ENCODE measurements at regions not wholly inside any gene's neighbourhood (a gene's known extent, or its start where the extent isn't known, plus 50 kb on each side); places are given as distances from the start of the nearest gene placed in this dataset.
A peak's percentile ranks its signal among the peaks of the same experiment; 100 is the strongest.

GRCh38 chr11:86193297-86194095 lies 51.1 kb upstream of the EED start:
- peak overlapping the region; percentile 52 for H3K4me3 Mint-ChIP-seq
- H3K36me3 Mint-ChIP-seq (ENCODE audit: low read depth), result no peaks in the 10 kb centered on the region
- intact Hi-C loops (cut with micrococcal nuclease), result loop anchor here (1.0 to 2.0 kb wide), 8 partner anchors 17 to 338 kb away; partner anchors contain the start of genes CCDC83 and PICALM

GRCh38 chr11:86192519-86193257 lies 51.9 kb upstream of the EED start:
- Mint-ChIP-seq H3K9me3 (no peaks in the 10 kb centered on the region), H3K4me1 (ENCODE audit: low read depth) (peaks cover 19% of the 10 kb centered on the region), H3K4me3 (peak overlapping the region; percentile 52), H3K36me3 (ENCODE audit: low read depth) (no peaks in the 10 kb centered on the region), H3K27me3 (ENCODE audit: low read depth) (no peaks in the 10 kb centered on the region), H3K27ac (peak overlapping the region; percentile 73)
- intact Hi-C loops (cut with micrococcal nuclease), result loop anchor here (1.0 to 2.0 kb wide), 8 partner anchors 16 to 337 kb away; partner anchors contain the start of genes CCDC83 and PICALM
- CTCF ChIA-PET, result interaction anchor here (0.7 to 3.4 kb wide), 22 partner anchors 9 to 253 kb away, joined by 3 to 50 read pairs (median 4); partner anchors contain the start of genes HIKESHI and PICALM
- DNase-seq, result no peak

More at GRCh38 chr11:86193297-86194095, 51.1 kb upstream of the EED start:
- CTCF ChIA-PET, result interaction anchor here (0.6 to 3.4 kb wide), 39 partner anchors 8 to 338 kb away, joined by 3 to 50 read pairs (median 4); partner anchors contain the start of genes CCDC83, HIKESHI and PICALM
- peak overlapping the region; percentile 73 for H3K27ac Mint-ChIP-seq
- DNase-seq, result peak; percentile 74
- no peaks in the 10 kb centered on the region for H3K27me3 Mint-ChIP-seq (ENCODE audit: low read depth)
- H3K4me1 Mint-ChIP-seq (ENCODE audit: low read depth), result peaks cover 19% of the 10 kb centered on the region
- H3K9me3 Mint-ChIP-seq, result no peaks in the 10 kb centered on the region

DNA sequence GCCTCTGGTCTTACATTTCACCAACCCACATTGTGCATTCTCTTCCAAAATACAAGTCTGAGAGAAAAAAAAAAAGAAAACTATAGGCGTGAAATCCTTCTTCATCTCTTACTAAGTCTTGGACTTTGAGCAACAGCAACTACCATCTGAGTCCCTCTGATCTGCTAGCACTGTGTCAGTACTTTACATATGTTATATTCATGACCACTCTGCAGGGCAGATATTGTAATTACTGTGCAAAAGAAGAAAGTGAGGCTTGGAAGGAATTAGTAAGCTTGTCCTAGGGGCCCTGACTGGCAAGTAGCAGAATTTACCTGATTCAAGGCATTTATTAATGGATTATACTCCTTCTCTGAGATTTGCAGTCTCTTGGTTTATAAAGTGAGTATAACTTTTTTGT lies 52.7 kb upstream of the EED start:
- no peak overlapping the region for H3K27ac Mint-ChIP-seq
- no peak overlapping the region for H3K4me3 Mint-ChIP-seq
- no peak for DNase-seq
- H3K27me3 Mint-ChIP-seq (ENCODE audit: low read depth), result no peaks in the 10 kb centered on the region
- no peaks in the 10 kb centered on the region for H3K36me3 Mint-ChIP-seq (ENCODE audit: low read depth)
- no peaks in the 10 kb centered on the region for H3K9me3 Mint-ChIP-seq
- CTCF ChIA-PET, result interaction anchor here (0.7 to 3.4 kb wide), 2 partner anchors 125 to 146 kb away, joined by 3 to 42 read pairs; partner anchors contain the start of gene PICALM
- intact Hi-C loops (cut with micrococcal nuclease), result loop anchor here (2.0 kb wide), 2 partner anchors 53 to 75 kb away; no protein-coding TSS in a partner anchor
- peaks cover 19% of the 10 kb centered on the region for H3K4me1 Mint-ChIP-seq (ENCODE audit: low read depth)

- intact Hi-C loops (cut with micrococcal nuclease), result no loop called here
- DNase-seq, result no peak
- Mint-ChIP-seq H3K4me1 (ENCODE audit: low read depth) (peaks cover 5% of the 10 kb centered on the region), H3K9me3 (no peaks in the 10 kb centered on the region), H3K4me3 (no peak overlapping the region), H3K27me3 (ENCODE audit: low read depth) (no peaks in the 10 kb centered on the region), H3K36me3 (ENCODE audit: low read depth) (no peaks in the 10 kb centered on the region), H3K27ac (no peak overlapping the region)
- CTCF ChIA-PET, result no interaction called here
Observed at GRCh38 chr11:86187027-86187426, 57.5 kb upstream of the EED start.

DNA sequence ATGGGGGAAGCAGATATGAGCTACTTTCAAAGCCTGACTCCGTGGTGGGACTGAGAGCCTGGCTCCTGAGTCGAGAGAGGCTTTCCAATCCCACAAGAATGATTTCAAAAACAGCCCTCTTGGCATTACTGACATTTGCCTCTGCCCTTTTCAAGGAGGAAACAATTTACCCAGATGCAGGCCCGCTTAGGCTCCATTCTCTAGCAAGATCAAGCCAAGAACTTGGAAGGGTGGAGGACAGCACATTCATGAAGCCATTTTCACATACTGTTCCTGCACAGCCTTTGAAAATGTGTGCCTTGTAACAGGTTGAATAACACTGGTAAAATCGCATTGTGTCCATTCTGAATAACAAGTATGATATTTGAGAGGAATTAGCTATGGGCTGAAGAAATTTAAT lies 58.2 kb upstream of the EED start:
- Mint-ChIP-seq H3K4me1 (ENCODE audit: low read depth) (peaks cover 3% of the 10 kb centered on the region), H3K27ac (no peak overlapping the region), H3K36me3 (ENCODE audit: low read depth) (no peaks in the 10 kb centered on the region), H3K9me3 (no peaks in the 10 kb centered on the region), H3K27me3 (ENCODE audit: low read depth) (no peaks in the 10 kb centered on the region), H3K4me3 (no peak overlapping the region)
- DNase-seq, result no peak
- CTCF ChIA-PET, result no interaction called here
- intact Hi-C loops (cut with micrococcal nuclease), result no loop called here

- Mint-ChIP-seq H3K27ac (no peak overlapping the region), H3K36me3 (ENCODE audit: low read depth) (no peaks in the 10 kb centered on the region), H3K9me3 (no peaks in the 10 kb centered on the region), H3K4me3 (no peak overlapping the region), H3K4me1 (ENCODE audit: low read depth) (peaks cover 3% of the 10 kb centered on the region), H3K27me3 (ENCODE audit: low read depth) (no peaks in the 10 kb centered on the region)
- no peak for DNase-seq
- CTCF ChIA-PET, result no interaction called here
- intact Hi-C loops (cut with micrococcal nuclease), result no loop called here
Observed at GRCh38 chr11:86185381-86185750, 59.2 kb upstream of the EED start.

DNA sequence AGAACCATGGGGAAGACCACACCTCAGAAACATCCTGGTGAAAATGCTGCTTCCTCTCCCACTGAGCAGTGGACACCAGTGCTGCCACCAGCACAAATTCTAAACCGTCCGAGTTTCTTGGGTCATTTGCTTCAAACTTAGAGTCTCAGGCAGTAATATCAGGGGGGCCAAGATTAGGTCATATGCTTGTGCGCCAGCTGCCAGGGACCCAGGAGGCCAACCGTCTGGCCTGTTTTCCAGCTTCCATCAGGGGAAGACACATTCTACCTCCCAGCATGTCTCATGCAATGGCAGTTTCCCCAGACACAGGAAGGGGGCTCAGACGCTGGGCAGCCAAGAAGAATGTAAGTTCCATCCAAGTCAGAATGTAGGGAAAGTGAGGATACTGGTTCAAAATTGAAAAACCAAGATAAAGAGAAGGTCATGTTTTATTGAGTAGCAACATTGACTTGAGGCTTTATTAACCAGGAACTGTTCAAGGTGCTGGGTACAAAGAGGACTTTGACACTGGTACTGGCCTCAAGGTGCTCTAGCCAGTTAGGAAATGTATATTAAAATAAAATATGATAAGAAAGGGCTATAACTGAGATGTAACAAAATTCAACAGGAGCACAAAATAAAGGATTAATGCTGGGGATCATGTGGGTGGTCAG lies 59.7 kb upstream of the EED start:
- CTCF ChIA-PET, result no interaction called here
- Mint-ChIP-seq H3K27me3 (ENCODE audit: low read depth) (no peaks in the 10 kb centered on the region), H3K9me3 (no peaks in the 10 kb centered on the region), H3K4me1 (ENCODE audit: low read depth) (peaks cover 3% of the 10 kb centered on the region), H3K27ac (no peak overlapping the region), H3K36me3 (ENCODE audit: low read depth) (no peaks in the 10 kb centered on the region), H3K4me3 (no peak overlapping the region)
- intact Hi-C loops (cut with micrococcal nuclease), result no loop called here
- DNase-seq, result no peak

DNA sequence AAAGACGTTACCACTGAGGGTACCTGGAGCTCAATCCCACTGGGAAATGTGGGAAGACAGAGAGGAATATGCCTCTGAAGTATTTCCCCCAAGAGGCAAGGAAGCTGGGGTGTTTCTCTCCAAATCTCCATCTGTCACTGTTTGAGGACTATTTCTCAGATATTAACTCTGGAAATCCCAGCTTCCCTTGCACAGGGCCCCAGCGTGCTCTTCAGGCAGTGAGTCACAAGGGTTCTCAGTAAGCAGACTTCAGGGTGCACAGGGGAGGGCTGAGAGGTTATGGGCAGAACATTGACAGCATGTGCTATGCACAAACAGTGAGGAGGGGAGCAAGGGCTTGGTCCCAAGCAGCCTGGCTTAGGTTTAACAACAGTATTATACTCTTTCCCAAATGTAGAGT lies 60.9 kb upstream of the EED start:
- intact Hi-C loops (cut with micrococcal nuclease), result no loop called here
- CTCF ChIA-PET, result interaction anchor here (0.7 to 1.1 kb wide), 3 partner anchors 10 to 143 kb away, joined by 3 to 5 read pairs (median 3); no protein-coding TSS in a partner anchor
- DNase-seq, result peak; percentile 57

DNA sequence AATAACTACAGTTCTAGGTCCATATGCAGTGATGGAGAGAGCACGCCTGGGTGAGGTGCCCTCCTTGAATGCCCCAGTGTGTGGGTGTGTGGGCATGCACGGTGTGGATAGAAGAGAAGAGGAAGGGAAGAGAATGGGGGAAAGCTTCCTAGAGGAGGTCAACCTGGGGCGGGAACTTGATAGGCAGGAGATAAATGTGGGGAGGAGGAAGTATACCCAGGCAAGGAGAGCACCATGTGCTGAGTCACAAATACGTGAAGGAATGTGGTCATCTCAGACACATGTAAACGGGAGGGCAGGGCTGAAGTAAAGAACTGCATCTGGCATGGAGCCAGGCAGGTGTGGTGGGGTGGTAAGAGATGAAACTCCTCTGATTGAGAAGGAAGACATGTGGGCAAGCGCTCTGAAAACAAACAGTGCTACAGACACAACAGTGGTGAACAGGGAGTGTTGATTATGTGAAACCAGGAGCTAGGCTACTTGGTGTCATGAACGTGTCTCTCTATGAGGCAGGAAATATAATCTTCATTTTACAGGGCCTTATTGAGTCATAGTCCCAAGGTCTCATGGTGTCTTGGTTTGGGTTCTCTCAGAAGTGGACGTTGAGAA lies 61.5 kb upstream of the EED start:
- Mint-ChIP-seq H3K9me3 (no peaks in the 10 kb centered on the region), H3K4me1 (ENCODE audit: low read depth) (peaks cover 3% of the 10 kb centered on the region)

More for the DNA sequence above, 60.9 kb upstream of the EED start:
- Mint-ChIP-seq H3K27me3 (ENCODE audit: low read depth) (no peaks in the 10 kb centered on the region), H3K9me3 (no peaks in the 10 kb centered on the region), H3K4me1 (ENCODE audit: low read depth) (peaks cover 3% of the 10 kb centered on the region), H3K4me3 (no peak overlapping the region), H3K27ac (no peak overlapping the region), H3K36me3 (ENCODE audit: low read depth) (no peaks in the 10 kb centered on the region)

DNA sequence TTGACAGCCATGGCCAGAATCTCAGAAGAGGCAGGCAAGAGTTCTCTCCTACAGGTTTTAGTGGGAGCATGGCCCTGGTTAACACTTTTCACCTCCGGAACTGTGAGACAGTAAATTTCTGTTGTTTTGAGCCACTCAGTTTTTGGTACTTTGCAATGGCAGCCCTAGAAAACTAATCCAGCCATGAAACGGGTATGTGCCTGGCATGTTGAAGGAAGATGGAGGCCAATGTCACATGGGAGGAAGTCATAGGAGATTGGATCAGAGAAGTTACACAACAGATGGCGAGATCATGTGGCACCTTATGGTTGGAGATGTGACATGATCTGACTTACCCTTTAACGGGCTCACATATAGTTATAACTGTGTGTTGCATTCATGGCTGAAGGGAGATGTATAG lies 63.2 kb upstream of the EED start:
- no peak for DNase-seq
- Mint-ChIP-seq H3K27me3 (ENCODE audit: low read depth) (no peaks in the 10 kb centered on the region), H3K27ac (no peak overlapping the region), H3K9me3 (no peaks in the 10 kb centered on the region), H3K4me3 (no peak overlapping the region), H3K4me1 (ENCODE audit: low read depth) (peaks cover 15% of the 10 kb centered on the region), H3K36me3 (ENCODE audit: low read depth) (no peaks in the 10 kb centered on the region)
- CTCF ChIA-PET, result no interaction called here
- intact Hi-C loops (cut with micrococcal nuclease), result no loop called here

More for the DNA sequence above, 61.5 kb upstream of the EED start:
- CTCF ChIA-PET, result interaction anchor here (0.7 to 1.1 kb wide), 3 partner anchors 11 to 142 kb away, joined by 3 to 5 read pairs (median 3); no protein-coding TSS in a partner anchor
- Mint-ChIP-seq H3K27me3 (ENCODE audit: low read depth) (no peaks in the 10 kb centered on the region), H3K36me3 (ENCODE audit: low read depth) (no peaks in the 10 kb centered on the region), H3K27ac (no peak overlapping the region), H3K4me3 (no peak overlapping the region)
- intact Hi-C loops (cut with micrococcal nuclease), result no loop called here
- DNase-seq, result peak; percentile 68

- intact Hi-C loops (cut with micrococcal nuclease), result no loop called here
- Mint-ChIP-seq H3K27me3 (ENCODE audit: low read depth) (no peaks in the 10 kb centered on the region), H3K4me3 (no peak overlapping the region), H3K4me1 (ENCODE audit: low read depth) (peaks cover 20% of the 10 kb centered on the region), H3K9me3 (no peaks in the 10 kb centered on the region), H3K36me3 (ENCODE audit: low read depth) (no peaks in the 10 kb centered on the region), H3K27ac (no peak overlapping the region)
- no peak for DNase-seq
- CTCF ChIA-PET, result no interaction called here
Observed at GRCh38 chr11:86180851-86181250, 63.7 kb upstream of the EED start.

DNA sequence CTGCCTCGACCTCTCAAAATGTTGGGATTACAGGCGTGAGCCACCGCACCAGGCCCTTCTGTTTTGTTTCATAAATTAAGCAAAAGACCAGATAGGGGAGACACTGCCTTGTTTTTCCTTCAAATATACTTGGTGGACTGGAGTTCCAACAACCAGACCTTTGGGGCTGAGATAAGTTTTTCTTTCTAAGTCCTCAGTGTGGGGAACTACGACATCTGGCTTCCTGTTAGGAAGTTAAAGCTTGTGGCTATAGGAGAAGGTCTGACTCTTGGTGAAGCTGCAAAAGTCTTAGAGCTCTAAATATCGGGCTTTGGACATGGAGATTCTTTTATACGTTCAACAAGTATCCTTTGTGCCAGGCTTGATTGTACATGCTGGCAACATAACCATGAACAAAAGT lies 64.1 kb upstream of the EED start:
- peaks cover 22% of the 10 kb centered on the region for H3K4me1 Mint-ChIP-seq (ENCODE audit: low read depth)
- intact Hi-C loops (cut with micrococcal nuclease), result no loop called here
- no peaks in the 10 kb centered on the region for H3K27me3 Mint-ChIP-seq (ENCODE audit: low read depth)
- no peaks in the 10 kb centered on the region for H3K36me3 Mint-ChIP-seq (ENCODE audit: low read depth)
- no peak for DNase-seq
- no peak overlapping the region for H3K4me3 Mint-ChIP-seq
- H3K9me3 Mint-ChIP-seq, result no peaks in the 10 kb centered on the region
- CTCF ChIA-PET, result no interaction called here
- H3K27ac Mint-ChIP-seq, result no peak overlapping the region

Measured in activated naive CD4-positive, alpha-beta T cell treated with anti-CD3 and anti-CD28 coated beads for 36 hours (primary cell).